ENCODE measurements at regions not wholly inside any gene's neighbourhood (a gene's known extent, or its start where the extent isn't known, plus 50 kb on each side); places are given as distances from the start of the nearest gene placed in this dataset.
"Not testable (repeated sequence)": the region's sequence is repeated elsewhere in the genome, so short reads cannot be mapped to it uniquely, and the experiment has no call there.

DNA sequence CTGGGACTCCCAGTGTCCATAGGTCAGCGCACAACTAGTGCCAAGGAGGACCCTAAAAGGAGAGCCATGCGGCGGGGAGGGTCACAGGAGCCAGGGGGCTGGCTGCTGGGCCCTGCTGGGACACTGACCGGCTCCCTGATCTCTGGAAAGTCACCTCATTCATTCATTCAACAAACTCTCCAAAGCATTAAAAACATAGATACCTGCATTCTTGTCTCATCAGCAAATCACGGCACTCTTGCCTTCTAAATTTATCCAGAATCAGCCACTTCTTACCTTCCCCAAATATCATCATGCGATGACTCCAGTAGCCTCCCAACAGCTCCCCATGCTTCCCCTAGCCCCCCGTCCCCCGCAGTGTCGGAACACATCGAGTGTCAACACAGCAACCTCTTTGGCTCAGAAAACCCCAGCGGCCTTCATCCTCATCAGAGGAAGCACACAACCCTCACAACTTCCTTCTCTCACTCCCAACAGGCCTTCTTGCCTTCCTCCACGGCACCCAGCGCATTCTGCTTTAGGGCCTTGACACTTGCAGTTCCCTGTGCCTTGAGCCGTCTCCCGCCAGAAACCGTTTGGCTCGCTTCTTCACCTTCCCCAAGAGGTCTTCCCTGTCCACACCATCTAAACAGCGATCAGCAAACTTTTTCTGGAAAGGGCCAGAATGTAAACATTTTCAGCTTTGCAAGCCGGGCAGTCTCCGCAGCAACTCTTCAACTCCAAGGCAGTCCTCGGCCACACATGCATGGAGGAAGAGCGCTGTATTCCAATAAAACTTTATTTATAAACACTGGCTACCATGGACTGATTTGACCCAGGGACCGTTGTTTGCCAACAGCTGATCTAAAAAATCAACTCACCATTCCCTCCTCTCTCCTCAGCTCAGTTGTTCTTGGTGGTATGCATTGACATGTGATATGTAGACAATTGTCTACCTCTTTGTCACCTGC is 119.5 kb upstream of the TNRC6C start:
- DNase-seq (ENCODE audit: low read depth) = no peak

DNA sequence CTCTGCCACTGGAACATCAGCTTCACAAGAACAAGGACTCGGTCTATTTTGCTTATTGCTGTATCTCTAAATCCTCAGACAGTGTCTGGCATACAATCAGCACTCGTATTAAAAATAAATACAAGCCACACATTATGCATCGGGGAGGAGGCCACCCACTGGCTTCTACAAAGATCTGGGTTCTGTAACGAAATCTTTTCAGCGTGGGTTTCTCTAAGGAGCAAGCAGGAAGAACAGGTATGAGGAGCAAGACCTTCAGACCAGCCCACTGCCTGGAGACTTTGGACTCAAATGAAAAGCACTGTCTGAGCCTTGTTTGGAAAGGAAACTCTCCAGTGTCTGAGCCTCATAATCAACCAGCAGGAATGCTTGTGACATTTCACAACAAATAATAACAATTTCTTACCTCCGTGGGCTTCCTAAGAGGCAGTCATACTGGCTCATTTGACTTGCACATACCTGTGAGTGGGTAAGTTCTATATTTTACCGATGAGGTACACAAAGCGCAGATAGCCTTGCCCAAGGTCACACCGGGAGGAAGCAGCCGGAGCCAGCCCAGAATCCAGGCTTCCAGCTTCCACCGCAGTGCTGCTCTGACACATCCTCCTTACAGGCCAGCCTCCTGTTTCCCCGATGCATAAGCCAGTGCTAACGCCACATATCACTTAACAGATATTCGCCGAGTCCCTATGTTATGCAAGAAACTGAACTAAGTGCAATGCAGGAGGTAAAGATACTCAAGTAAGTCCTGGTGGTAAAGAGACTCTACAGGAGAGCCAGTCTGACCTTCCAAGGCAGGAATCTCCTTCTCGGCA is 118.6 kb upstream of the TNRC6C start:
- DNase-seq (ENCODE audit: low read depth) = no peak

DNA sequence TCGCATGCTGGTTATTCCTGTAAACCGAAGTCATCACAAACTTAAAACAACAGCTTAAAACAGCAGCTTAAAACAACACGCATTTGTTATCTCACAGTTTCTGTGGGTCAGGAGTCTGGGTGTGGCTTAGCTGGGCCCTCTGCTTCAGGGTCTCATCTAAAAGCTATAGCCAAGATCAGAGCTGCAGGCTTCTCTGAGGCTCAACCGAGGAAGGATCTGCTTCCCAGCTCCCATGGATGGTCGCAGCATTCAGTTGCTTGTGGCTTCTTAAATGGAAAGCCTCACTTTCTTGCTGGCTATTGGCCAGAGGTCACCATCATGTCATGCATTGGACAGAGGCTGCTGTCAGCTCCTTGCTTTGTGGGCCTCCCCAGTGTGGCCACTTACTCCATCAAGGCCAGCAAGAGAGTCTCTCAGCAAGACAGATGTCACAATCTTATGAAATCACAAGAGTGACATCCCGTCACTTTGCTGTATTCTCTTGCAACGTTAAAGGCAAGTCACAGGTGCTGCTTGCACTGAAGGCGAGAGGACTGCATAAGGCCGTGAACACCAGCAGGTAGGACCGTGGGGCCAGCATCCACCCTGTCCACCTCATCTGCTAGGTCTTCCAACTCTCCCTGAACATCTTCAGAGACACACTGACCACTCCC is 117.9 kb upstream of the TNRC6C start:
- no peak for DNase-seq (ENCODE audit: low read depth)

DNA sequence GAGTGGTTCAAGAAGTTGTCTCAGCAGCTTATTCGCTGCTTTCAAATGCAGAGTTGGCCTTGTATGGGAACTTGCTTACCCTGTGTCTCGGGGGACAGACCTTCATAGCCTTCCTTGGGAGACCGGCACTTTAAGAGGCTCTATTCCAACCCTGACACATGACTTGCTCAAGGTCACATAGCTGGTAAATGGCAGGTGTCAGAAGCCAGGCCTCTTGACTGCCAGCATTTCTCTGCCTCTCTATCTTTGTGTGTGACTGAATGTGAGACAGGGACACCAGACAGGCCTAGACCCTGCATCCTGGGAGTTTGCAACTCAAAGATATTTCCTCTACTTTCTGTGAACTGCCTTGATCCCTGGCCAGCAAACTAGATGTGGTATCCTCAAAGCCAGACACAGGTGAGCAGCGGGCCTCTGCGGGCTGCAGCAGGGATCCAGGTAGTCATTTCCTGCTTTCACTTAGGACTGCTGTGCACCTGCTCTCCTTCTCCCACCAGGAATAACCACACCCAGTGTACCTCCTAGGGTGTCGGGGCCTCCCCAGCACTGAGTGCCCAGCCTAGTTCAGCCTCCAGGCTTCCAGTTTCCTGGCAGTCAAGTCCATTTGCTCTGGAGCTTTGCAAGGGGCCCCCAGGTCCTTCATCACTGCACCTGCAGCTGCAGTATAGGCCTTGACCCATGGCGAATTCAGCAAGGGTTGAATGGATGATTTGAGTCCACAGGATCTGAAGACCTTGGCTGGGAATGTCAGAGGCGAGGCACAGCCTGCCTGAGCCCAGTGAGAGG is 116.6 kb upstream of the TNRC6C start:
- no peak for DNase-seq (ENCODE audit: low read depth)

DNA sequence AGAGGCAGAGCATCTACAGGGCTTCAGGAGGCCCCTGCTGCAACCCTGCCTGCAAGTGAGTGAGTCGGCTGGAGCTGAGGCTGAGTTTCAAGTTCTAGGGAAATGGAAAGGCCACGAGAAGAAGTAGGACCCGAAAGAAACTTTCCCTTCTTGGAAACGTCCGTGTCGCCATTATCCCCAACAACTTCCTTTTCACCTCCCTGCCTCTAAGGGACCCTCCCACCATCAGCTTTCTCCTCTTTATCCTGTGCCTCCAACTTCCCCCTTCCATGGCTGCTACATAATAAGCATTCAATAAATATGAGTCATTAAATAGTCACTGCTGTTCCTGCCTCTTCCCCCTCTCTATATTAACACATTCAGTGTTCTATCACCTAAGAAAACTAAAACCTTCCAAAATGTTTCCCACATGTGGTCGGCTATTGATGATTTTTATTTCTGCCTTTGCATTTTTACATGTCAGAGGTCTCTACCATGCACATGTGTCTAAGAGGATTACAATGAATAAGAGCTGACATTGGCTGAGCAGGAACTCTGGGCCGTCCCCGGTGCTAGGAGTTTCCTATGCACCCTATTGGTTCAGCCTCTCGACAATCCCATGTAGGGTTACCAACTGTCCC is 115.9 kb upstream of the TNRC6C start:
- DNase-seq (ENCODE audit: low read depth) = no peak

DNA sequence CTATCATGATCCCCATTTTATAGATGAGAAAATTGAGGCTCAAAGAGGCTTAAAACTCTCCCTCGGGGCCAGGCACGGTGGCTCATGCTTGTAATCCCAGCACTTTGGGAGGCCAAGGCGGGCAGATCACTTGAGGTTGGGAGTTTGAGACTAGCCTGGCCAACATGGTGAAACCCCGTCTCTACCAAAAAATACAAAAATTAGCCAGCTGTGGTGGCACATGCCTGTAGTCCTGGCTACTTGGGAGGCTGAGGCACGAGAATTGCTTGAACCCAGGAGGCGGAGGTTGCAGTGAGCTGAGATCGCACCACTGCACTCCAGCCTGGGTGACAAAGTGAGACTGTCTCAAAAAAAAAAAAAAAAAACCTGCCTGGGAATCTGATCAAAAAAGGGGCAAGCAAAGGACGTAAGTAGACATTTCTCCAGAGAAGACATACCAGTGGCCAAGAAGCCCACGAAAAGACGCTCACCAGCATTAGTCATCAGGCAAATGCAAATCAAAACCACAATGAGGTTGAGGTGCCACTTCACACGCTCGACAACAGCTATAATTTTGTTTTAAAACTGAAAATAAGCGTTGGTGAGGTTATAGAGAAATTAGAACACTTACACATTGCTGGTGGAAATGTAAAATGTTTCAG is 115.1 kb upstream of the TNRC6C start:
- not testable (repeated sequence) for DNase-seq (ENCODE audit: low read depth)

DNA sequence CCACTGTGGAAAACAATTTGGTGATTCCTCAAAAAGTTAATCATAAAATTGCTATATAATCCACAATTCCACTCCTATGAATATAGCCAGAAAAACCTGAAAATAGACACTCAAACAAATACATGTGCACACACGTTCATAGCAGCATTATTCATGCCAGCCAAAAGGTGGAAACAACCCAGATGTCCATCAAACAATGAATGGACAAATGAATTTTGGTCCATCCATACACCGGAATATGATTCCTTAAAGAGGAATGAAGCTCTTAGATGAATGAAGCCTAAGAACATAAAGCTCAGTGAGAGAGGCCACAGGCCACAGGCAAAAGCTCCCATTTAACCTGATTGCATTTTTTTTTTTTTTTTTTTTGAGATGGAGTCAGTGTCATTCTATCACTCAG is 114.6 kb upstream of the TNRC6C start:
- DNase-seq (ENCODE audit: low read depth) = no peak

DNA sequence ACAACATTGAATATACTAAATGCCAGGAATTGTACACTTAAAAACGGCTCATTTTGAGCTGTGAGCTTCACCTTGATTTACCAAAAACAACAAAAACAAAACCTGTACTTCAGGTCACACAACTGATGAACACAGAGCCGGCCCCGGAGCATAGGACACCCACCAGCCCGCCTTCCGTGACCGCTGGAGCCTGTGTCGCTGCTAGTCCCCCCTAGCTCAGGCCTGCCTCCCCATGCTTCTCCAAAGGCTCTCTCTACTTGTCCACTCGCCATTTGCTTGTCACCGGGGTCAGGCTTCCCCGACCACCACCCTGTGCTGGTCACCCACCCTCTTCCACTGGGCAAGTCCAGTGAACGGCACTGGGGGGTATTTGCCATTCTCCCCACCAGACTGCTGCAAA is 113.8 kb upstream of the TNRC6C start:
- no peak for DNase-seq (ENCODE audit: low read depth)

DNA sequence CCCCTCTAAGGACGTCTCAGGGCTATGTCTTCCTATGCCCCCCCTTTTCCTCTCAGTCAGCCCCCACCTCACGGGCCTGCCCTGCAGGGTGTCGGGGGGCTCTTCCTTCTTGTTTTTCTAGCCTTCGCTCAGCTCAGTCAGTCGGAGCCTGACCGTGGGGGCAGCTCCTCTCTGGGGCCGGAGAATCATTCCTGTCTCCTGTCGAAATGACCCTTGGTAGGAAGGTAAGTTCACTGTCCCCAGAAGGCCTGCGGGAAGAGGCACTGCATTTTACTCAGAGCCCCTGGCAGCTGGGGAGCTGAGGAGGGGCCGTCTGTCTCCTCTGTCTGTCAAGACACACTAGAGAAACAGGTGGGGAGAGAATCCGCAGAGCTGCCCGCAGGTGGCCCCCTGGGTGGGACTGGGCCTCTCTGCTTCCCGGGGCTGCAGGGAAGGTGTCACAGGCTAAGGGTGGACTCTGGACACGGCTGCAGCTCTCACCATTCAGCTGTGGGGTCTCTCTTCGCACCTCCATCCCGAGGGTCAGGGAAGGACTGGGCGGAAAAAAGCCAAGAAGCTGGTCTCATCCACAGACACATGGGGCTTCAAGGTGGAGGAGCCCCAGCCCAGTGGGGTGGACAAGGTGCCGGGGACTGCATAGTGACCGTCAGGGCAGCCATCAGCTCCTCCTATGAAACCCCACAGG is 112.8 kb upstream of the TNRC6C start:
- DNase-seq (ENCODE audit: low read depth) = no peak

DNA sequence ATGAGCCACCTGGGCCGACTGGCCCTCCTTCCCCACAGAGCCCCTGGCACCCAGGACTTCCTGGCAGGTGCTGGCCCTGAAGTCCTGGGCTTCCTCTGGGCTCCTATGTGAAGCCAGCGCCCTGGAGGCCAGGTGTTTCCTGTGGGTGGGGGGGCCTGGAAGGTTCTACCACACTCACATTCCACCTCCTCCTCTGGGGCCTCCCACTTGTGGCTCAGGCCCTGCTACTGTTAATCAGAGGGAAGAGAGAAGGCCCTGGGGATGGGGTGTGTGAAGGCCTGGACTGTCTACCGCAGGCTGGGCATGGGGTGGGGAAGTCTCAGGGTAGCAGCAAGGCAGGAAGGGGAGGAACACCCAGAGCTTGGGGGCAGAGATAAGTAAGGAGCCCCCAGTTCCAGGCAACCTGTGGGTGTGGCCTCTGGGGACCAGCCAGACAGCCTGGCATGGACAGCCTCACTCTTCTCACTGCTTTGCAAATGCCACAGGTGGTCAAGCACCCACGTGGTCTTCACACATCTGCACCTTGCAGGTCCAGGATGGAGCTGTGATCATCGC is 111.9 kb upstream of the TNRC6C start:
- no peak for DNase-seq (ENCODE audit: low read depth)

DNA sequence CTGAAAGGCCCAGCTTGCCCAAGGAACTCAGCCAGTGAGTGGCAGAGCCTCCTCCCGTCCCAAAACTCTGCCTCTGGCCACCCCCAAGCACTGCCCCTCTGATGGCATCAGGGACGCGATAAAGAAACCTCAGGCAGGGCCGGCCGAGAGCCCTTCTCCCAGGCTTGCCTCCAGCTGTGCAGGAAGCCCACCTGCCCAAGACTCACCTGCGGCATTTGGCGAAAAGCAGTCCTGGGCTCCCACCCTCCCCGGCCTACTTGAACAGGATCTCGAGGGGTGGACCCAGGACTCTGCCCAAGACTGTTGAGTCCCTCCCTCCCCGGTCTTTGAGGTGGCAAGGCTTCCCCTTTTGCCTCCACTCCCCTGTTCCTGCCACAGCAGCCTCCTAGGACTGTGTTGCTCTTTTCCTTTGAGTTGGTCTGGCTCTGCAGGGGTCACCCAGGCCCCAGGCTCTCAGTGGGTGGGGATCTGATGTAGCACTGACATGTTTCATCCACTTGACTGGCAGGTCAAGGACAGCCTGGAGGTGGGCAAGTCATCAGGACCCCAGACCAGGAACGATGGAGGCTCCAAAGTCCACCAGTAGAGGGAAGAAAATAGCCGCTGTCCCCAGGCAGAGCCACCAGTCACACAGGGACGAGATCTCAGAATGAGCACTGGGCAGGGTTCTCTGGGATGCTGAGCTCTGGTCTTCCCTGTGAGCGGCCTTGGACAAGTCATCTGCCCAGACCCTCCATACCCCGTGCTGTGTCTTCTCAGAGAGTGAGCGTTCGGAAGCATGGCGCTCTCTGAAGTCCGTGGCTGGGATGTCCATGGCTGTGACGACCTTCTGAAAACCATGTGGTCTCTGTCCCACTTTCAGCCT is 111.0 kb upstream of the TNRC6C start:
- no peak for DNase-seq (ENCODE audit: low read depth)

DNA sequence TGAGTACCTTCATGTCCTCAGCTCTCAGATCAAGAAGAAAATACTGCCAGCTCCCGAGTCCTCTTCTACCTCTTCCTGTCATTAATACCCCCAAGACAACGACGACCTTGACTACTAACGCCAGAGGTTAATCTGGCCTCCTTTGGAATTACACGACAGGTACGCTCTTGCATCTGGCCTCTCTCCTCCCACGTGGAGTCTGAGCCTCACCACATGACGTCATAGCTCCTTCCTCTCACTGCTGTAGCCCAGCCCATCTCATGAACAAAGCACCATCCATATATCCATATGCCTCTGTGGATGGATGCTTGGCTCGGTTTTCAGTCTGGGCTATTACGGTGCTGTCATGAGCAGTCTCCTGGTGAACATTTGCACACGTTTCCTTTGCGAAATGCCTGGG is 110.2 kb upstream of the TNRC6C start:
- DNase-seq (ENCODE audit: low read depth) = no peak

DNA sequence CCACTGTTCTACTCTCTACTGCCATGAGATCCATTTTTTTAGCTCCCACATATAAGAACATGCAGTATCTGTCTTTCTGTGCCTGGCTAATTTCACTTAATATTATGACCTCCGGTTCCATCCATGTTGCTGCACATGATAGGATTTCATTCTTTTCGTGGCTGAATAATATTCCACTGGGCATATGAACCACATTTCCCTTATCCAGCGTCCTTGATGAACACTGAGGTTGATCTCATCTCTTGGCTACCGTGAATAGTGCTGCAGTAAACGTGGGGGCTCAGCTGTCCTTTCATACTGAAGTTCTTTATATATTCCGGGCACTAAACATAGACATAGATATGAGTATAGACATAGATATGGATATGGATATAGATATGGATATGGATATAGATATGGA is 109.3 kb upstream of the TNRC6C start:
- DNase-seq (ENCODE audit: low read depth) = no peak

DNA sequence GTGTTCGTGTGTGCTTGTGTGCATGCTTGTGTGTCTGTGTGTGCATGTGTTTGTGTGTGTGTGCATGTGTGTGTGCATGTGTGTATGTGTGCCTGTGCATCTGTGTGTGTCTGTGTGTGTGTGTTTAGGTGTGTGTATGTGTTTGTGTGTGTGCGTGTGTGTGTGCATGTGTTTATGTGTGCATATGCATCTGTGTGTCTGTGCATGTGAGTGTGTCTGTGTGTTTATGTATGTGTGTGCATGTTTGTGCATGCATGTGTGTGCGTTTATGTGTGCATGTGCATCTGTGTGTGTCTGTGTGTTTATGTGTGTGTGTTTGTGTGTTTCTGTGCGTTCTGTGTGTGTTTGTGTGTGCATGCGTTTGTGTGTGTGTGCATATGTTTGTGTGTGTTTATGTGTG is 106.6 kb upstream of the TNRC6C start:
- DNase-seq (ENCODE audit: low read depth) = no peak

DNA sequence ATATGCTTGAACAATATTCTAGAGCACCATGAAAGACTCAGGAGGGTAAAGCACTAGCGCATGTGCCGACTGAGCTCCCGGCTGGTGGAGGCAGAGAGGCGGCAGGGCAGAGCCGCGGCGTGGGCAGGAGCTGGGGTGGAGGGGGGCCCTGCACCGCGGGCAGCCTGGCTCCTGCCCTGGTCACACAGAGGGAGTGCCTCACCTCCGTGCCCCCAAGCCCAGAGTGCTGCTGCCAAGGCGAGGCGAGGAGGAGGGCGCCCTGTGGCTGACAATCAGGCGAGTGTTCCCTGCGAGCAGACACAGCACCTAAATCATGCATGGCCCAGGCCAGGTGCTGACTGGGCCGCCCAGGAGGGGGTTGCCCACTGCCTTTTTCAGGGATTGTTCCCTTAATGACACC is 105.8 kb upstream of the TNRC6C start:
- DNase-seq (ENCODE audit: low read depth) = no peak

DNA sequence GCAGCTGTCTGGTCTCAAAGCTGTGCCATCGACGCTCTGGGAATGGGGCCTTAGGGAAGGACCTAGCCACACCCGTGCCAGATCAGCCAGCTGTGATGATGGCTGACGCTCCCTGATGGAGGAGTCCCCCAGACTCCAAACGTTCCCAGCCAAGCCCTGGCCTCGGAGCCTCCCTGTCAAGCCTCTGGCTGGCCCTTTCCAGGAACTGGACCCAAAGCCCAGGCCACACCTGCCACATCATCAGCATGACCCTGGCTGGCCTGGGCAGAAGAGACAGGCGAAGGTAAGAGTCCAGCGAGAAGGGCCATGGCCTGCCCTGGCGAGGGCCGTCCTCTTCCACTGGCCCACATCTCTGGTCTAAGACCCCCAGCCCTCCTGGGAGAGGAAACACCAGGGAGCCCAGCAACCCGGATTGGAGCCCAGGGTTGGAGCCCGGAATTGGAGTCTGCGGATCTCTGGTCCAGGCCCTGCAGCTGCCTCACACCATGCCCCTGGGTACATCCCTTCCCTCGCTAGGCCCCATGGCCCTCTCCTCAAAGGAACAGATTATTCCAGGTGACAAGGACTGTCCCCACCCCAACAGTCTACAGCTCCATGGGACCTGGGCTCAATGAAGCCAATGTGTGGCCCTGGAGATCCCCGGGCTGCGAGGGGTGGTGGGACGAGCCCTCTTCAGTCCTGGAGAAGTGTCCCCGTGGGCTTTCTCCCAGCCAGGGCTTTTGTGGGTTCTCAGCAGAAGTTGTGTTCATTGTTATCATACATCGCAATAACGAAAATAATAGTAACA is 105.1 kb upstream of the TNRC6C start:
- DNase-seq (ENCODE audit: low read depth) = no peak

DNA sequence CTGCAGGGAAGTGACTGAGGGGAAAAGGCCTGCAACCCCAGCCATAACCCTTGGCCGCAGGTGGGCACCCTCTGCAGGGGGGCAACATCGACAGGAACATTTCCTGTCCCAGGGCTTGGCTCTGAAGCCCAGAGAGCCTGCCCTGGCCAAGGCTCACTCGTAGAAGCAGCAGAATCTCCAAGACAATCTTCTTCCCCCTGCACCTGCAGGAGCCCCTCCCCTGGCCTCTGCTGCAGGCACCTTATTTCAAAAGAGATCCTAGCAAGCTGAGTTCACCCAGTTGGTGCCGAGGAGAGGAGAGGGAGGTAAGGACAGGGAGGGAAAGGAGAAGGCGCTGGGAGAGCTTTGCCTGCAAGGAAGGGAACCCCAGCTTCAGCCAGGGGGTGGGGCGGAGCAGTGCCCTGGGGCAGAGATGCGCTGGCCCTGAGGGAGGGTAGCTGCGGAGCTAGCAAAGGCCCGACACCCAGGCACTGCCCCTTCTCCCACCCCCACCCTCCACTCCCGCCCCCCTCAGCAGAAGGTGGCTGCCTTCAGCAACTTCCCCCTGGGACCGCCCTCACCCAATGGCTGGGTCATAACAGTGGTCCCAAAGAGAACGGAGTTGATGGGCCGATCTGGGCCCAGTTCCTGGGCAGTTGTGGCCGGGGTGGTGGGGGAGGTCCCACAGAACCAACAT is 104.3 kb upstream of the TNRC6C start:
- DNase-seq (ENCODE audit: low read depth) = no peak

Data from stimulated activated CD8-positive, alpha-beta memory T cell treated with anti-CD3 and anti-CD28 coated beads, Interleukin-15, amount 100 ng/mL, for 24 hours (primary cell).